Kidney (tissue), 13 donors: ENCODE measurements at regions not wholly inside any gene's neighbourhood (a gene's known extent, or its start where the extent isn't known, plus 50 kb on each side); places are given as distances from the start of the nearest gene placed in this dataset.

Experiments used
- DNase-seq, 5 donors: peaks; one replicate each; pipeline ENCODE4 v3.0.0-alpha.2; 2013 to 2020
- FAIRE-seq: peaks from 2 replicates; lab custom pipeline; 2012; peaks lifted over from hg19 to GRCh38; lab: Jason Lieb, UNC
- H3K27ac ChIP-seq, 2 donors: one replicate each; pipeline ENCODE4 v1.7.0; 2013; ENCODE audit warnings: low read depth in 2 of 2, low read length in 2 of 2, inconsistent platforms in 1 of 2
- H3K27me3 ChIP-seq: one replicate; pipeline ENCODE4 v1.7.1; 2013; ENCODE audit warnings: low read length, inconsistent platforms; ENCODE audit not compliant: control insufficient read depth, insufficient read depth
- H3K36me3 ChIP-seq, 3 donors: one replicate each; pipeline versions ENCODE4 v1.7.0 to v1.7.1; 2013; ENCODE audit warnings: low read length in 3 of 3, control low read depth in 1 of 3, inconsistent platforms in 1 of 3; ENCODE audit not compliant: insufficient read depth in 3 of 3, control insufficient read depth in 2 of 3
- H3K4me1 ChIP-seq, 3 donors: one replicate each; pipeline versions ENCODE4 v1.7.0 to v1.7.1; 2013; ENCODE audit warnings: low read length in 3 of 3, inconsistent platforms in 1 of 3, low read depth in 1 of 3; ENCODE audit not compliant: control insufficient read depth in 2 of 3, insufficient read depth in 2 of 3
- H3K4me3 ChIP-seq, 3 donors: one replicate each; pipeline versions ENCODE4 v1.7.0 to v1.8.1; 2013; ENCODE audit warnings: low read length in 3 of 3, control low read depth in 1 of 3, inconsistent platforms in 1 of 3
- H3K9ac ChIP-seq, 3 donors: one replicate each; pipeline versions ENCODE4 v1.7.0 to v1.7.1; 2013; ENCODE audit warnings: low read length in 3 of 3, control low read depth in 1 of 3, inconsistent platforms in 1 of 3
- H3K9me3 ChIP-seq, 3 donors: one replicate each; pipeline versions ENCODE4 v1.7.0 to v1.7.1; 2013; ENCODE audit warnings: low read length in 3 of 3, control low read depth in 1 of 3, inconsistent platforms in 1 of 3; ENCODE audit not compliant: control insufficient read depth in 2 of 3, insufficient read depth in 1 of 3
- intact Hi-C: fragments of 100-400 bp; cut with DNase I; formaldehyde crosslinking; loops from one replicate; pipeline ENCODE4 v1.11.1; 2022
- TF ChIP-seq, protein P1 (sequence below): IDR thresholded peaks from 3 replicates; pipeline ENCODE4 v1.5.1; 2012; ENCODE audit warnings: mild to moderate bottlenecking, moderate library complexity, borderline replicate concordance; ENCODE audit not compliant: insufficient read depth; ENCODE audit errors: extremely low read depth
- donor health status: control.
- donor health status: control.
- donor health status: control.
- donor health status: control.
- donor health status: control.
- donor health status: DM: yes; HTN: yes; CAD: no.
- donor health status: Normal renal cell carcinoma (clear cell type).

GRCh38 chr18:45519411-45520280 lies 95.6 kb upstream of the SLC14A2 start:
- no peak for DNase-seq
- Histone ChIP-seq H3K27me3 (no peaks in the 10 kb centered on the region), H3K9ac (no peak overlapping the region), H3K36me3 (no peaks in the 10 kb centered on the region), H3K4me1 (peaks cover 0 to 12% (median 11%) of the 10 kb centered on the region in 3 donors), H3K27ac (no peak overlapping the region), H3K4me3 (no peak overlapping the region), H3K9me3 (no peaks in the 10 kb centered on the region)
- intact Hi-C loops = no loop called here
- FAIRE-seq = no peak
- TF ChIP-seq, protein P1, sequence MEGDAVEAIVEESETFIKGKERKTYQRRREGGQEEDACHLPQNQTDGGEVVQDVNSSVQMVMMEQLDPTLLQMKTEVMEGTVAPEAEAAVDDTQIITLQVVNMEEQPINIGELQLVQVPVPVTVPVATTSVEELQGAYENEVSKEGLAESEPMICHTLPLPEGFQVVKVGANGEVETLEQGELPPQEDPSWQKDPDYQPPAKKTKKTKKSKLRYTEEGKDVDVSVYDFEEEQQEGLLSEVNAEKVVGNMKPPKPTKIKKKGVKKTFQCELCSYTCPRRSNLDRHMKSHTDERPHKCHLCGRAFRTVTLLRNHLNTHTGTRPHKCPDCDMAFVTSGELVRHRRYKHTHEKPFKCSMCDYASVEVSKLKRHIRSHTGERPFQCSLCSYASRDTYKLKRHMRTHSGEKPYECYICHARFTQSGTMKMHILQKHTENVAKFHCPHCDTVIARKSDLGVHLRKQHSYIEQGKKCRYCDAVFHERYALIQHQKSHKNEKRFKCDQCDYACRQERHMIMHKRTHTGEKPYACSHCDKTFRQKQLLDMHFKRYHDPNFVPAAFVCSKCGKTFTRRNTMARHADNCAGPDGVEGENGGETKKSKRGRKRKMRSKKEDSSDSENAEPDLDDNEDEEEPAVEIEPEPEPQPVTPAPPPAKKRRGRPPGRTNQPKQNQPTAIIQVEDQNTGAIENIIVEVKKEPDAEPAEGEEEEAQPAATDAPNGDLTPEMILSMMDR = no peak

- Histone ChIP-seq H3K4me3 (no peak overlapping the region), H3K9me3 (no peaks in the 10 kb centered on the region), H3K27me3 (no peaks in the 10 kb centered on the region), H3K27ac (peak overlapping the region; percentile 18 to 55), H3K4me1 (peaks cover 3 to 12% (median 10%) of the 10 kb centered on the region in 3 donors), H3K9ac (no peak overlapping the region), H3K36me3 (no peaks in the 10 kb centered on the region)
- TF ChIP-seq, protein P1 = no peak
- no peak for FAIRE-seq
- DNase-seq = peak in 1 of 5 donors; percentile 56
- intact Hi-C loops = no loop called here
Measured at GRCh38 chr18:45521136-45521535, 94.1 kb upstream of the SLC14A2 start.

GRCh38 chr18:45521777-45522176 lies 93.5 kb upstream of the SLC14A2 start:
- Histone ChIP-seq H3K9ac (no peak overlapping the region), H3K27ac (peak overlapping the region in 1 of 2 donors; percentile 57), H3K9me3 (no peaks in the 10 kb centered on the region), H3K27me3 (no peaks in the 10 kb centered on the region), H3K36me3 (no peaks in the 10 kb centered on the region), H3K4me3 (no peak overlapping the region), H3K4me1 (peaks cover 3 to 10% (median 10%) of the 10 kb centered on the region in 3 donors)
- intact Hi-C loops = no loop called here
- no peak for DNase-seq
- no peak for FAIRE-seq
- TF ChIP-seq, protein P1 = no peak
